SK-N-SH treated with all-trans-retinoic acid at 6 μM for 48 hours (cell line): ENCODE measurements at regions not wholly inside any gene's neighbourhood (a gene's known extent, or its start where the extent isn't known, plus 50 kb on each side); places are given as distances from the start of the nearest gene placed in this dataset.

Experiments
- ATAC-seq: fragments of 200-7000 bp; cut with Tn5 transposase; 3 replicates; pipeline ENCODE4 v1.9.1; 2020; ENCODE audit warnings: mild to moderate bottlenecking, moderate library complexity
- ARNTL ChIP-seq: fragments of 450-650 bp; formaldehyde crosslinking; IDR thresholded peaks from 2 replicates; pipeline ENCODE4 v1.5.0; 2020; ENCODE audit warnings: low read depth, mild to moderate bottlenecking, moderate library complexity, borderline replicate concordance
- BACH2 ChIP-seq: fragments of 250-450 bp; sonication (Bioruptor Pico); IDR thresholded peaks from 2 replicates; pipeline ENCODE4 v1.9.0; 2021; ENCODE audit warnings: mild to moderate bottlenecking, borderline replicate concordance
- CSDC2 ChIP-seq: fragments of 250-450 bp; sonication (Bioruptor Pico); IDR thresholded peaks from 2 replicates; pipeline ENCODE4 v1.5.0; 2020; ENCODE audit warnings: mild to moderate bottlenecking, moderate library complexity
- ESRRG ChIP-seq: fragments of 250-450 bp; sonication (Bioruptor Pico); IDR thresholded peaks from 2 replicates; pipeline ENCODE4 v1.6.1; 2021; ENCODE audit warnings: mild to moderate bottlenecking
- GLIS3 ChIP-seq: fragments of 250-450 bp; sonication (Bioruptor Pico); IDR thresholded peaks from 2 replicates; pipeline ENCODE4 v1.5.0; 2020; ENCODE audit warnings: mild to moderate bottlenecking, moderate library complexity
- ISL1 ChIP-seq: fragments of 250-450 bp; sonication (Bioruptor Pico); IDR thresholded peaks from 2 replicates; pipeline ENCODE4 v2.1.2; 2022; ENCODE audit warnings: mild to moderate bottlenecking, moderate library complexity
- OSR1 ChIP-seq: fragments of 250-450 bp; sonication (Bioruptor Pico); IDR thresholded peaks from 2 replicates; pipeline ENCODE4 v1.8.0; 2022; ENCODE audit warnings: moderate library complexity, mild to moderate bottlenecking, inconsistent platforms
- PPARA ChIP-seq: fragments of 250-450 bp; sonication (Bioruptor Pico); IDR thresholded peaks from 2 replicates; pipeline ENCODE4 v1.5.0; 2020; ENCODE audit warnings: mild to moderate bottlenecking, borderline replicate concordance
- RARB ChIP-seq: fragments of 250-450 bp; sonication (Bioruptor Pico); IDR thresholded peaks from 2 replicates; pipeline ENCODE4 v1.8.0; 2021; ENCODE audit warnings: mild to moderate bottlenecking, moderate library complexity
- SNAI2 ChIP-seq: fragments of 250-450 bp; sonication (Bioruptor Pico); IDR thresholded peaks from 2 replicates; pipeline ENCODE4 v1.5.0; 2020; ENCODE audit warnings: mild to moderate bottlenecking, moderate library complexity
- TOX ChIP-seq: fragments of 250-450 bp; sonication (Bioruptor Pico); IDR thresholded peaks from 2 replicates; pipeline ENCODE4 v1.8.0; 2021; ENCODE audit warnings: mild to moderate bottlenecking, moderate library complexity, borderline replicate concordance
- ZFP3 ChIP-seq: fragments of 250-450 bp; sonication (Bioruptor Pico); IDR thresholded peaks from 2 replicates; pipeline ENCODE4 v1.5.0; 2020; ENCODE audit warnings: mild to moderate bottlenecking, moderate library complexity
- ZFP30 ChIP-seq: fragments of 450-650 bp; formaldehyde crosslinking; IDR thresholded peaks from 2 replicates; pipeline ENCODE4 v1.5.0; 2022; ENCODE audit warnings: mild to moderate bottlenecking, moderate library complexity
- ZNF565 ChIP-seq: fragments of 450-650 bp; formaldehyde crosslinking; conservative IDR thresholded peaks from 2 replicates; pipeline ENCODE4 v1.5.0; 2020; ENCODE audit warnings: low read depth, mild to moderate bottlenecking, moderate library complexity
- ZNF70 ChIP-seq: fragments of 450-650 bp; formaldehyde crosslinking; IDR thresholded peaks from 2 replicates; pipeline ENCODE4 v1.5.0; 2020; ENCODE audit warnings: mild to moderate bottlenecking, moderate library complexity
- ZNF8 ChIP-seq: fragments of 450-650 bp; formaldehyde crosslinking; IDR thresholded peaks from 2 replicates; pipeline ENCODE4 v1.5.0; 2020; ENCODE audit warnings: mild to moderate bottlenecking, moderate library complexity
- TF ChIP-seq, protein P1 (sequence below): fragments of 250-450 bp; sonication (Bioruptor Pico); IDR thresholded peaks from 2 replicates; pipeline ENCODE4 v1.8.0; 2020; ENCODE audit warnings: mild to moderate bottlenecking, moderate library complexity, borderline replicate concordance
- TF ChIP-seq, protein P2 (sequence below): fragments of 250-450 bp; sonication (Bioruptor Pico); IDR thresholded peaks from 2 replicates; pipeline ENCODE4 v1.5.0; 2020; ENCODE audit warnings: mild to moderate bottlenecking, moderate library complexity
- TF ChIP-seq, protein P3 (sequence below): fragments of 250-450 bp; sonication (Bioruptor Pico); IDR thresholded peaks from 2 replicates; pipeline ENCODE4 v1.5.1; 2021; ENCODE audit warnings: mild to moderate bottlenecking, moderate library complexity
- TF ChIP-seq, protein P4 (sequence below): fragments of 250-450 bp; sonication (Bioruptor Pico); IDR thresholded peaks from 2 replicates; pipeline ENCODE4 v1.8.0; 2021; ENCODE audit warnings: low read depth, mild to moderate bottlenecking, moderate library complexity, borderline replicate concordance

DNA sequence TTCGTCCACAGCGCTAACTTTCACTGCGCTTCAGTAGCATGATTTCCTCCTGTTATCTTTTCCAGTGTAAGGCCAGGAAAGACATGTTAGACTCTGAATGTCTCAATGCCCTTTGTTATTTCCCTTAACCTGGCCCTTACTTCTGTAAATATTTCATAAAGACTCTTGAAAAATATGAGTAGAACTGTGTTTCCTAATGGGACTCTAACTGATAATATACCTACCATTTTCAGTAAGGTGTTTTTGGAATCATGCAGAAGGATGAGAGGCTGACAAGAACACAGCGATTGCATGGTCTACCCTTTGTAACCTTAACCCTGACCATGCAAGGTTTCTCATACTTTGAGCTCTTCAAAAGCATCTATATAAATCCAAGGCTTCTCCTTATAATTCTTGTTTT is 550.1 kb downstream of the SLITRK6 start (continued):
- TF ChIP-seq TOX (CRISPR knock-in tag) (no peak), SNAI2 (CRISPR knock-in tag) (no peak)

DNA sequence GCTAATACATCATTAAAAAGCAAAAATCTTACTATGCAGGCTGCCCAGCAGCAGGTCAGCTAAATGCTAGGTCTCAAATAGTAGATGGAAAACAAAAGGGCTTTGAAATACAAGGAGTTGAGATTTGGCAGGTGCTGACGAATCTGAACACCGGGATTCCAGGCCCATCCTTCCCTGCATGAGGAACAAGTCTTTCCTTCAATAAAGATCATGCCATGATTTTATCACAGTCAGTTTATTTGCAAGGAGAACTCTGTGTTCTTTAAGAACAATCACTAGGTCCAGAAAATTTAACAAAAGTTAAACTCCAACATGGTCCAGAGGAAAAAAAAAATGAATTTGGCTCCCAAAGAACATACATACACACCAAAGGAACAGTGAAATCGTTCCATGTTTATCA is 551.4 kb downstream of the SLITRK6 start:
- TF ChIP-seq RARB (no peak), ESRRG (no peak), SNAI2 (CRISPR knock-in tag) (no peak), GLIS3 (CRISPR knock-in tag) (no peak), ISL1 (CRISPR knock-in tag) (no peak)
- ATAC-seq = no peak

DNA sequence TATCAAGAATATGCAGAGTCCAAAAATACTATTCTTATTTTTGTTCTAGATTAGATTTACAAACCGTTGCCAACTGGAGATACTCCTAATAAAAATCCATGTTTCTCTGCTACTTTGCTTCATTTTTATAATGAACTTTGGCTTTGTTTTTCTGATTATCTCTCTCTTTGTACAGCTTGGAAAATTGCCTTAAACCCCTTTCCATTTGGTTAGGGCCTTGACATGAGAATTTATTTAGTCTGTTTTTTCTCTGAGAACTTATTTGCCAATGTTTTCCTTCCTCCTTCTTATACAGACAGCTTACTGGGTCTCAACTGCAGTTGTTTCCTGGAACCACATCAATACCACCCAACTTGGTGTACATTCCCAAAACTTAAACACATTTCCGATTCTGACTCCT is 555.4 kb downstream of the SLITRK6 start:
- TF ChIP-seq ZNF8 (CRISPR knock-in tag) (no peak), ZNF70 (CRISPR knock-in tag) (no peak), ZFP3 (CRISPR knock-in tag) (no peak), ZFP30 (no peak), CSDC2 (CRISPR knock-in tag) (no peak), ARNTL (no peak), OSR1 (CRISPR knock-in tag) (no peak), TOX (CRISPR knock-in tag) (no peak), ZNF565 (CRISPR knock-in tag) (no peak)
- TF ChIP-seq, protein P1, sequence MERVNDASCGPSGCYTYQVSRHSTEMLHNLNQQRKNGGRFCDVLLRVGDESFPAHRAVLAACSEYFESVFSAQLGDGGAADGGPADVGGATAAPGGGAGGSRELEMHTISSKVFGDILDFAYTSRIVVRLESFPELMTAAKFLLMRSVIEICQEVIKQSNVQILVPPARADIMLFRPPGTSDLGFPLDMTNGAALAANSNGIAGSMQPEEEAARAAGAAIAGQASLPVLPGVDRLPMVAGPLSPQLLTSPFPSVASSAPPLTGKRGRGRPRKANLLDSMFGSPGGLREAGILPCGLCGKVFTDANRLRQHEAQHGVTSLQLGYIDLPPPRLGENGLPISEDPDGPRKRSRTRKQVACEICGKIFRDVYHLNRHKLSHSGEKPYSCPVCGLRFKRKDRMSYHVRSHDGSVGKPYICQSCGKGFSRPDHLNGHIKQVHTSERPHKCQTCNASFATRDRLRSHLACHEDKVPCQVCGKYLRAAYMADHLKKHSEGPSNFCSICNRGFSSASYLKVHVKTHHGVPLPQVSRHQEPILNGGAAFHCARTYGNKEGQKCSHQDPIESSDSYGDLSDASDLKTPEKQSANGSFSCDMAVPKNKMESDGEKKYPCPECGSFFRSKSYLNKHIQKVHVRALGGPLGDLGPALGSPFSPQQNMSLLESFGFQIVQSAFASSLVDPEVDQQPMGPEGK (CRISPR knock-in tag) = no peak
- TF ChIP-seq, protein P2, sequence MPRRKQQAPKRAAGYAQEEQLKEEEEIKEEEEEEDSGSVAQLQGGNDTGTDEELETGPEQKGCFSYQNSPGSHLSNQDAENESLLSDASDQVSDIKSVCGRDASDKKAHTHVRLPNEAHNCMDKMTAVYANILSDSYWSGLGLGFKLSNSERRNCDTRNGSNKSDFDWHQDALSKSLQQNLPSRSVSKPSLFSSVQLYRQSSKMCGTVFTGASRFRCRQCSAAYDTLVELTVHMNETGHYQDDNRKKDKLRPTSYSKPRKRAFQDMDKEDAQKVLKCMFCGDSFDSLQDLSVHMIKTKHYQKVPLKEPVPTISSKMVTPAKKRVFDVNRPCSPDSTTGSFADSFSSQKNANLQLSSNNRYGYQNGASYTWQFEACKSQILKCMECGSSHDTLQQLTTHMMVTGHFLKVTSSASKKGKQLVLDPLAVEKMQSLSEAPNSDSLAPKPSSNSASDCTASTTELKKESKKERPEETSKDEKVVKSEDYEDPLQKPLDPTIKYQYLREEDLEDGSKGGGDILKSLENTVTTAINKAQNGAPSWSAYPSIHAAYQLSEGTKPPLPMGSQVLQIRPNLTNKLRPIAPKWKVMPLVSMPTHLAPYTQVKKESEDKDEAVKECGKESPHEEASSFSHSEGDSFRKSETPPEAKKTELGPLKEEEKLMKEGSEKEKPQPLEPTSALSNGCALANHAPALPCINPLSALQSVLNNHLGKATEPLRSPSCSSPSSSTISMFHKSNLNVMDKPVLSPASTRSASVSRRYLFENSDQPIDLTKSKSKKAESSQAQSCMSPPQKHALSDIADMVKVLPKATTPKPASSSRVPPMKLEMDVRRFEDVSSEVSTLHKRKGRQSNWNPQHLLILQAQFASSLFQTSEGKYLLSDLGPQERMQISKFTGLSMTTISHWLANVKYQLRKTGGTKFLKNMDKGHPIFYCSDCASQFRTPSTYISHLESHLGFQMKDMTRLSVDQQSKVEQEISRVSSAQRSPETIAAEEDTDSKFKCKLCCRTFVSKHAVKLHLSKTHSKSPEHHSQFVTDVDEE = no peak
- TF ChIP-seq, protein P3, sequence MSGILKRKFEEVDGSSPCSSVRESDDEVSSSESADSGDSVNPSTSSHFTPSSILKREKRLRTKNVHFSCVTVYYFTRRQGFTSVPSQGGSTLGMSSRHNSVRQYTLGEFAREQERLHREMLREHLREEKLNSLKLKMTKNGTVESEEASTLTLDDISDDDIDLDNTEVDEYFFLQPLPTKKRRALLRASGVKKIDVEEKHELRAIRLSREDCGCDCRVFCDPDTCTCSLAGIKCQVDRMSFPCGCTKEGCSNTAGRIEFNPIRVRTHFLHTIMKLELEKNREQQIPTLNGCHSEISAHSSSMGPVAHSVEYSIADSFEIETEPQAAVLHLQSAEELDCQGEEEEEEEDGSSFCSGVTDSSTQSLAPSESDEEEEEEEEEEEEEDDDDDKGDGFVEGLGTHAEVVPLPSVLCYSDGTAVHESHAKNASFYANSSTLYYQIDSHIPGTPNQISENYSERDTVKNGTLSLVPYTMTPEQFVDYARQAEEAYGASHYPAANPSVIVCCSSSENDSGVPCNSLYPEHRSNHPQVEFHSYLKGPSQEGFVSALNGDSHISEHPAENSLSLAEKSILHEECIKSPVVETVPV (CRISPR knock-in tag) = no peak
- TF ChIP-seq, protein P4, sequence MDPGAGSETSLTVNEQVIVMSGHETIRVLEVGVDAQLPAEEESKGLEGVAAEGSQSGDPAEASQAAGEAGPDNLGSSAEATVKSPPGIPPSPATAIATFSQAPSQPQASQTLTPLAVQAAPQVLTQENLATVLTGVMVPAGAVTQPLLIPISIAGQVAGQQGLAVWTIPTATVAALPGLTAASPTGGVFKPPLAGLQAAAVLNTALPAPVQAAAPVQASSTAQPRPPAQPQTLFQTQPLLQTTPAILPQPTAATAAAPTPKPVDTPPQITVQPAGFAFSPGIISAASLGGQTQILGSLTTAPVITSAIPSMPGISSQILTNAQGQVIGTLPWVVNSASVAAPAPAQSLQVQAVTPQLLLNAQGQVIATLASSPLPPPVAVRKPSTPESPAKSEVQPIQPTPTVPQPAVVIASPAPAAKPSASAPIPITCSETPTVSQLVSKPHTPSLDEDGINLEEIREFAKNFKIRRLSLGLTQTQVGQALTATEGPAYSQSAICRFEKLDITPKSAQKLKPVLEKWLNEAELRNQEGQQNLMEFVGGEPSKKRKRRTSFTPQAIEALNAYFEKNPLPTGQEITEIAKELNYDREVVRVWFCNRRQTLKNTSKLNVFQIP (CRISPR knock-in tag) = no peak
- ATAC-seq = no peak

DNA sequence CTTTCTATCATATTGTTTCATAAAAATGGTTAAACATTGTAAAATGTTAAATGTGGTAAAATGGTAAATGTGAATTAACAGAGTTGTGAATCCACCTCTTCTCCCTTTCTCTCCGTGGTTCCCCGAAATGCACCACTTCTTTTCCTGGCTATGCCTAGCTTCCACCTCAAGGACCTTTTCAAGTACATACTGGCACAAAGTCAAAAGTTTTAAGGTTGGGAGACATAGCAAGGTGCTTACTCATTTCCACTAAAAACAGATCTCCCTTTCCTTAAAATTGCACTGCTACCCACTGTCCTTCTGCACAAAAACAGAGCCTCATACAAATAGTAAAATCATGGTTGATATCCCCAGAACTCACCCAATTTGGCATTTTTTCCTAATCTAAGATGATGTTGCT is 558.2 kb downstream of the SLITRK6 start:
- no peak for TF ChIP-seq ZNF565 (CRISPR knock-in tag)
- TF ChIP-seq GLIS3 (CRISPR knock-in tag) = no peak
- TF ChIP-seq, protein P2 = no peak
- TF ChIP-seq ZFP30 = no peak
- no peak for TF ChIP-seq CSDC2 (CRISPR knock-in tag)
- no peak for TF ChIP-seq ZNF70 (CRISPR knock-in tag)
- TF ChIP-seq RARB = no peak
- no peak for TF ChIP-seq PPARA (CRISPR knock-in tag)
- TF ChIP-seq, protein P1 (CRISPR knock-in tag) = no peak
- no peak for TF ChIP-seq TOX (CRISPR knock-in tag)
- TF ChIP-seq, protein P3 (CRISPR knock-in tag) = no peak
- TF ChIP-seq BACH2 (CRISPR knock-in tag) = no peak
- peak; percentile 66 for ATAC-seq
